ENCODE measurements at regions not wholly inside any gene's neighbourhood (a gene's known extent, or its start where the extent isn't known, plus 50 kb on each side); places are given as distances from the start of the nearest gene placed in this dataset.

DNA sequence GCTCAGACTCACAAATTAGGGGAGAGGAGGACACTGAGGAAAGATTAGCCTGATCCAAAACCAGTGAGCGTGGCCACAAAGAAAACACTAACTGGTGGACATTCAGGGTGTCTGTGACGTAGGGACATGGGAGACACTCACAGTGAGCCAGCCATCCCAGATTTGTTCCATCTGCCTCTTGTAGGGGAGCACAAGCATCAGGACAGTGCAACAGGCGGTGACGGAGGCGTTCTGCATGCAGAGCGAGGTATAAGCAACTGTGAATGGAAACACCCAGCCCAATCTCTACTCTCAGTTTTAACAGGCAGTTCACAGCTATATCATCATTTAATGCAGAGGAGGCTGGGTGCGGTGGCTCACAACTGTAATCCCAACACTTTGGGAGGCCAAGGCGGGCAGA is 52.8 kb upstream of the TOMM7 start:
- TF ChIP-seq, protein P1, sequence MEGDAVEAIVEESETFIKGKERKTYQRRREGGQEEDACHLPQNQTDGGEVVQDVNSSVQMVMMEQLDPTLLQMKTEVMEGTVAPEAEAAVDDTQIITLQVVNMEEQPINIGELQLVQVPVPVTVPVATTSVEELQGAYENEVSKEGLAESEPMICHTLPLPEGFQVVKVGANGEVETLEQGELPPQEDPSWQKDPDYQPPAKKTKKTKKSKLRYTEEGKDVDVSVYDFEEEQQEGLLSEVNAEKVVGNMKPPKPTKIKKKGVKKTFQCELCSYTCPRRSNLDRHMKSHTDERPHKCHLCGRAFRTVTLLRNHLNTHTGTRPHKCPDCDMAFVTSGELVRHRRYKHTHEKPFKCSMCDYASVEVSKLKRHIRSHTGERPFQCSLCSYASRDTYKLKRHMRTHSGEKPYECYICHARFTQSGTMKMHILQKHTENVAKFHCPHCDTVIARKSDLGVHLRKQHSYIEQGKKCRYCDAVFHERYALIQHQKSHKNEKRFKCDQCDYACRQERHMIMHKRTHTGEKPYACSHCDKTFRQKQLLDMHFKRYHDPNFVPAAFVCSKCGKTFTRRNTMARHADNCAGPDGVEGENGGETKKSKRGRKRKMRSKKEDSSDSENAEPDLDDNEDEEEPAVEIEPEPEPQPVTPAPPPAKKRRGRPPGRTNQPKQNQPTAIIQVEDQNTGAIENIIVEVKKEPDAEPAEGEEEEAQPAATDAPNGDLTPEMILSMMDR (IDR thresholded peaks at IDR 0.05), result no peak
- TF ChIP-seq POLR2A (IDR thresholded peaks at IDR 0.05), result no peak
